HG02610 (cell line): ENCODE measurements at regions not wholly inside any gene's neighbourhood (a gene's known extent, or its start where the extent isn't known, plus 50 kb on each side); places are given as distances from the start of the nearest gene placed in this dataset.
"Not testable (repeated sequence)": the region's sequence is repeated elsewhere in the genome, so short reads cannot be mapped to it uniquely, and the experiment has no call there.

Source experiments
- ATAC-seq: cut with Tn5 transposase; IDR thresholded peaks from one replicate; pipeline ENCODE4 v1.9.1; 2021; ENCODE audit warnings: mild to moderate bottlenecking, moderate library complexity; ENCODE audit not compliant: unreplicated experiment

DNA sequence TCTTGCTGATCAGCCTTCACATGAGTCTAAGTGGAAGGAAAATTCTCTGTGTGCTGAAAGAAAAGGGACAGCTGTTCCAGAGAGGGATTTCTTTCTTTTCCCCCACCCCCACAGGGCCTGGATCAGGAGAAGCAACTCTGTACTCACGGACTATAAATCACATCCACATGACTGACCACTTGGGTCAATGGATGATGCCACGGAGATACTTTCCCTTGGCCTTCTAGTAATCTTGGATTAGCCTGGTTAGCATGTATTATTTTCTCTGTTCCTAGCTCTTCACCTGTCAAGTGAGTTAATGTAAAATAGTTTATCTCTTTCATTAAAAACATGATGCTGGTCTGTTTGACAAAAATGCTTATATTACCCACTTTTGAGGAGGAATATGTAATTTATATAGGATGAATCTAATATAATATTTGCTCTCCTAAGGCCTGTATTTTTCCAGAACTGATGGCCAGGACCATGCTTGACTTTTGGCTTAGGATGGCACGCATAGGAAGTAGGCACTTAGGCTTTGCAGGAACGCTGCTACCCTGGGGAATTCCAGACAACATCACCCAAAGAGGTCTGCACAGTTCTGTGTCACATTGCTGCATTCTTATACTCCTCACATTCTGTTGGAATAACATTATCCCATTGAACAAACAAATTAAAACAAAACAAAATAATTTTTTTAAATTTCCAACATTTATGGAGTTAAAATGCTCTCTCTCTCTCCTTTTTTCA, 892.1 kb downstream of the TLE1 start:
- no peak for ATAC-seq

DNA sequence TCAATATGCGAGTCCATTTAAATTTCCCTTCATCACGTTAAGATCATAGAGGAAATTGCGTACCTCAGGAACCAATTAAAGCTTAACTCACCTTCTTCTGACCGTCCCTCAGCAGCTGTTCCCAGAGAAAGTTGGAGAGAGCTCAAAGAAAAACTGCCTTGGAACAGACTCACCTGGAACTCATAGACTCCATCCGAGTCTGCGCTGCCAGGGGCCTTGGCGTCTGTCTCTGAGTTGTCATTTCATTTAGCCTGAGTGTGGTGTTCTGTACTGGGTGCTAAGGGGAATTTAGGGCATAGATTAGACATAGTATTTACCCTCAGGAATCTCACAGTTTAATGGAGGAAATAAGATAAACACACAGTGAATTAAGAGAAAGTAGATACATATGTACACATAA, 892.7 kb downstream of the TLE1 start:
- no peak for ATAC-seq

DNA sequence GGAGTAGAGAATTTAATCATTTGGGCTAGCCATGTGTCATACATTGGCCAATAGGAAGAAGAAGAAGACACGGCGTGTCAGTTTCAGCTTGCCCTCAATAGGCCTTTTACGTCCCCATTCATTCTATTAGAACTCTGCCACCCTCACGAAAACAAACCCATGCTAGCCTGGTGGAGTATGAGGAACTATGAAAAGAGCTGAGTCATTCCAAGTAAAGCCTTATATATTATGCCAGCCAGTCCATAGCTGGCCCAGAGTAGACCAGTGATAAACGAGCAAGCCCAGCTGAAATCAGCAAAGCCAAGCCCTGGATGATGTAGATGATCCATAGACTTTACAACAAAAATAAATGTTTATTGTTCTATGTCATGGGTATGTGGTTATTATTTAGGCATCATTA, 895.1 kb downstream of the TLE1 start:
- no peak for ATAC-seq

DNA sequence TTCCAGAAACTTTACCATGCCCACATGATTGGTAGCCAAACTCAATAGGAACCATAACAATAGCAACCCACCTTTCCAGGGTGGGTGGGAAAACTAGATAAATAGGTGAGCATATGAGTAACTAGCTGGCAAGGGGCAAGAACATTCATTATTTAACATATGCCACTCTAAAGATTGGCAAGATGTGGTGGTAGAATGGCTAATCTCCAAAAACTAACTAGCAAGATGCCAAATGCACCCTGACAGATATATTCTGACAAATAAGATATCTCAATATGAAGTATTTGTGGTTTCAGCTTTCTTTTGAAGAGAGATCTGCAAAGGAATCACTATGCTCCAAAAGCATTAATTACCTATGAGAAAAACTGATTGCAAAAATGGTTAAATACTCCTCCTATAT, 895.6 kb downstream of the TLE1 start:
- no peak for ATAC-seq

DNA sequence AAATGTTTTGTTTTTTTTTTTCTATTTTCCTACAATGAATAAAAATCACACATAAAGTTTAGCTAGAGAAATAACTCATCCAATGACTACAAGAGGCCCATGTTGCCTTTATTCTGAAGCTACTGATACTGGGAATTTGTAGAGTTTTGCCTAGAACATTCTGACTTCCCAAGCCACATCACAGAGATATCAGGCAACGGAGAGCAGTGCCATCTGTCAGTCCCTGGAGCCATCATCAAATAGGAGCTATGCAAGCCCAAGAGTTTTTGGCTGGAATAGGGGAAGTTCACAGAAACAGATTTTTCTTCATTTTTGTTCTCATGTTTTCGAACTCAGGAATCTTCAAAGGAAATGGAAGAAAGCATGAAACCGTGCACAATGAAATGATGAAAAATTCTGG, 896.6 kb downstream of the TLE1 start:
- ATAC-seq: no peak

DNA sequence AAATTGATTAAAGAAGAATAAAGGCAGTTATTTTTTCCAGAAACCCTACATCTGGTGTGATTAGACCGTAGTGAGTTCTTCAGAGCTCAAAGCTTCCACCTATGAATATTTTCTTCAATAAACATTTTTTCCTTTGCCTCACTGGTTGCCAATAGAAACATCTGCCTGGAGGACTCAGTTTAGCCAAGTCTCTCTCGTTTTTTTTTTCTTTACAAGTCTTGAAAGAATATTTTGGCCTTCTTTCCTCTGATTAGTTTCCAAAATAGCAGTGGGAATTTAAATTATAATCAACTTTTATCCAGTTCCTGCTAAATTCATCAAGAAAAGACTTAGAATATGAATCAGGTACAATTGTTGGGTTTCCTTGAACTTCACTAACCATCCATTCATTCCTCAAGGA, 897.5 kb downstream of the TLE1 start:
- no peak for ATAC-seq

DNA sequence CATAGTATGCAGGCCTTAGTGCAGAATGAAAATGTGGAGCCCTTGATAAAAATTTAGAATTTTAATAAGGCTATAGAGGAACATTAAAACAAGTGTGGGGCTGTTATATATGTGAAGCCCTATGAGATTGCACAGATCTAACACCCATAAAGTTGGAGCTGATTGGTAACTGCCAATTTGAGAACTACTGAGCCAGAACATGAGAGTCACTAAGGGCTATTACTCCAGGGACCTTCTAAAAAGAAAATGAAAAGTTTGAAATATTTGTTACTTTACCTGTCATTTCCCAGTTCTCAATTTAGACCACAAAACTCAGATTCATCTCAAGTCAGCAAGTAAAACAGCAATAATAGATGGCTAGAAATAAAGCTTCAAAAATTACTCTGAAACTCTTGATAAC, 898.6 kb downstream of the TLE1 start:
- no peak for ATAC-seq

DNA sequence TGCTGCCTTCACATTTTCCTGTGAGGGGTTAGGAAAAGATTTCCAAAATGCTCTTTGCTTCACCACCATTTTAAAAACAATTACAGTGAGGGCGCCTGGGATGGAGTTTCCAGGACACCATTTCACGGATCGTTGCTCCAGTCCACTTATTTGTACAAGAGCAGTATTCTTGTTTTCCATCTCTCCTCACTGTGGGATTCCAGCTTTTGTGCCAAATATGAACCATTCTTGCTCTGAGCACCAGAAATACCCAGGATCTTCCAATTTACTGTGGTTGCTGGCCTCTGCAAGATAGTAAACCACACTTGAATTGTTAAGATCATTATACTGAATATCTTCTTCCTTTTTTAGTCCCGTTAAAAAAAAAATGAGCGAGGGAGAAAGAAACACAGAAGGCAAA, 899.5 kb downstream of the TLE1 start:
- ATAC-seq: no peak

DNA sequence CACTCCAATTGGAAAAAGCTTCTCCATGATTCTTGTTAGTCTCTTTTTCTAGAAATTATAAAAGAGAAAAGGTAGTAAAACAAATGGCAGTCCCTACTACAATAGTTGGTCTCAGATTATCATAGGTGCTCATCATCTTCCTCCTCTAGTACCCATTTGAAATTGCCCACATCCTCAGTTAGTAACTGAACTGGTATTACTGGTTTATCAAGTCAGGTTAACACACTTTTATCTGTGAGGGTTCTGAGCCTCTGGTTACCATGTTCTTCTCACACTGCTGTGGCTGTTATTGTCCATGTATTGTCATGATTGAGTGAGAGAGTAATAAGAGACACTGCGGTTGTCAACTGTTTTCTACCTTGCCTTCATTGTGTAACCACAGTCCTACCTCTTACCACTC, 901.7 kb downstream of the TLE1 start:
- no peak for ATAC-seq

DNA sequence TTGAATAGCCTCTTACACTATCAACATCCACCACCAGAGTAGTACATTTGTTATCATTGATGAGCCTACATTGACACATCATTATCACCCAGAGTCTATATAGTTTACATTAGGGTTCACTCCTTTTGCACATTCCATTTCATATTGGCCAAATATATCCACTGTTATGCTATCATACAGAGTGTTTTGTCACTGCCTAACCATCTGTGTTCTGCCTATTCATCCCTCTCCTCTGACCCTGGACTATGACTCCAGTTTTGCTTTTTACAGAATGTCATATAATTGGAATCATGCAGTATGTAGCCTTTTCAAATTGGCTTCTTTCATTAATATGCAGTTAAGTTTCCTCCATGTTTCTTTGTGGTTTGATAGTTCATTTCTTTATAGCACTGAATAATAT, 904.7 kb downstream of the TLE1 start:
- no peak for ATAC-seq

DNA sequence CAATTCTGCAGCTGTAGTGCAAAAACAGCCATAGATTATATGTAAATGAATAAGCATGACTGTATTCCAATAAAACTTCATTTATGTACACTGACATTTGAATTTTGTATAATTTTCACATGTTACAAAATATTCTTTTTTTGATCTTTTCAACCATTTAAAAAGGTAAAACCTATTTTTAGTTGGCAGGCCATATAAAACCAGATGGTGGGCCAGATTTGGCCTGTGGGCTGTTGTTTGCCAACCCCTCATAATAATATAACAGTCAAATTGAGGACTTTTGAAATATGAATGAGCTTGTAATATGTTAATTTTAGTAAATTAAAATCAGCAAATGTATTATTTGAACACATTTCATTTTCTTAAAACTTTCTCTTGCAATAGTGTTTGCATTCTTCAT, 913.4 kb downstream of the TLE1 start:
- no peak for ATAC-seq

DNA sequence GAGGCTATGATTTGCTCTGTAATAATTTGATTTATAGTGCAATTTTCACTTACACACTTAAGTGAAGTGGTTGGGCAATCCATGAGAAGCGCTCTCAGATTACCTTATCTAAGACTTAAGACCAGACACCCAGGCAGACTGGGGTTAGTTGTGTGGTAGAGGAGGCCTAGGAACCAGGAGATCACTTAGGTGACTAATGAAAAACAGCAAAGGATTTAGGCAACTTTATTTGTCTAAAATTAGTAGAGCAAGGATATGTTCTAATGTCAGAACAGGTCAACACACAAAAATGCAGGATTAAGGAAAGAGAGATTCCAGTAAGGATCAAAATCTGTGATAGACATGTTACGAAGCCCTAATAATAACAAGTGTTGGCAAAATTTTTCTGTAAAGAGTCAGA, 913.8 kb downstream of the TLE1 start:
- no peak for ATAC-seq

DNA sequence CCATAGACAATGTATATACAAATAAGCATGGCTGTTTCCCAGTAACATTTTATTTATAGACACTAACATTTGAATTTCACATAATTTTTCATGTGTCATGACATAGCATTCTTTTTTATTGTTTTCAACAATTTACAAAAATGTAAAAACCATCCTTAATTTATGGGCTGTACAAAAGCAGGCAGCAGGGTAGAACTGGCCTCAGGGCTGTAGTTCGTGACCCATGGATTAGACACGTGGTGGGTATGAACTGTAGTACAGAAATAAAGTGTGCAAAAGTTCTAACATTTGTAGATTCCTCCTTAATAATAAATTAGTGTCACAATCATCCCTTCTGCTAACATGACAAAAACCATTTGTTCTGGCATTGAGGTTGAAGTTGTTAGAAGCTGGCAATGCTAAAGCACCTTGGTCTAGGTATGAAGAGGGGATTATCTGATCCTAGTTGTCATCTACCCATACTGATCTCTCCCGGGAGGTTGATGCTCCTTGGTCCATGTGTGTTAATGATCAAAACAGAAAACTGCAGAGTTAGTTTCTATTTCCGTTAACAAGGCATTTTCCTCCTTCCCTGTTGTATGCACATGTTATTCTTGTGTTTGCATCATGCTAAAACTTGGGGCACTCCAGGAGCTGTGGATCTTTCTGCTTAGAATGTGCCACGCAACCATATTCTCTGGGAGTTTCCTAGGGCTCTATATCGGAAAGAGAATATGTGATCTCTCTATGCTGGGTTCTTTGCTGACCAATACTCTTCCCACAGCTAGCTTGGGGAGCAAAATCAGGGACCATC, 917.6 kb downstream of the TLE1 start:
- ATAC-seq: no peak

DNA sequence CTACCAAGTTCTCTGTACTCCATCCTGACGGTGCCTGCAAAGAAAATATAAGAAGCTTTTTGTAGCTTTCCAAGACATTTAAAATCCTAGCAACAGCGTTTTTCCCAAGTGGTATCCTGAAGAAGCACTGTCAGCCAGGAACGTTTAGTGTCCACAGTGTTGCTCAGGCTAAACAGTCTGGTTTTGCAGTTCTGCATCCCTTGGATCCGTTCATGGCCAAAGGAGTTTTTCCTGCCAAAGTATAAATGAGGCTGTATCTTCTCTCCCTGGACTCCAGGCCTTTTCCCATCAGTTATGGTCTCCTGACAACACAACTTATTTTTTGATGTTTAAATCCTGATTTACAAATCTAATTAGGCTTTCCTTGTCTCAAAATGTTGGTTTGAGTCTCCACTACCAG, 925.8 kb downstream of the TLE1 start:
- ATAC-seq: no peak

DNA sequence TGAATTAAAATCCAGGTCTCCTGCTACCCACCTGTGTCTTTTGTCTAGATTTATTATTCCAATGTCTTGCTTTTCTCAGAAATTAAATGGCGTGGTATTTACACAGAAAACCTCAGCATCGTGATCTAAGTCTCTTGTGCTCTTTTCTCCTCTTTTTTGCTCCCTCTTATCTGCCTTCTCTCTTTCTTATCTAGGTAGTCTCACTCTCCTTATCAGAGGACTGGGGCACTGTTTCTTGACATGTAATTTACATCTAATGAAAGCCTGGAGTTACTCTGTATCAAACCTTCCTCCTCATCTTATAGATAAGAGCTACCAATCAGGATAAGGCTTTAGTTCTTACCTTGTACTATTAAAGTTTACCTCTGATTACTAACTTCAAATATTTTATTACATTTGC, 933.8 kb downstream of the TLE1 start:
- no peak for ATAC-seq

DNA sequence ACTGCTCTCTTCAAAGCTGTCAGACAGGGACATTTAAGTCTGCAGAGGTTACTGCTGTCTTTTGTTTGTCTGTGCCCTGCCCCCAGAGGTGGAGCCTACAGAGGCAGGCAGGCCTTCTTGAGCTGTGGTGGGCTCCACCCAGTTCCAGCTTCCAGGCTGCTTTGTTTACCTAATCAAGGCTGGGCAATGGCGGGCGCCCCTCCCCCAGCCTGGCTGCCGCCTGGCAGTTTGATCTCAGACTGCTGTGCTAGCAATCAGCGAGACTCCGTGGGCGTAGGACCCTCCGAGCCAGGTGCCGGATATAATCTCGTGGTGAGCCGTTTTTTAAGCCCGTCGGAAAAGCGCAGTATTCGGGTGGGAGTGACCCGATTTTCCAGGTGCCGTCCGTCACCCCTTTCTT, 942.3 kb downstream of the TLE1 start:
- ATAC-seq: not testable (repeated sequence)

DNA sequence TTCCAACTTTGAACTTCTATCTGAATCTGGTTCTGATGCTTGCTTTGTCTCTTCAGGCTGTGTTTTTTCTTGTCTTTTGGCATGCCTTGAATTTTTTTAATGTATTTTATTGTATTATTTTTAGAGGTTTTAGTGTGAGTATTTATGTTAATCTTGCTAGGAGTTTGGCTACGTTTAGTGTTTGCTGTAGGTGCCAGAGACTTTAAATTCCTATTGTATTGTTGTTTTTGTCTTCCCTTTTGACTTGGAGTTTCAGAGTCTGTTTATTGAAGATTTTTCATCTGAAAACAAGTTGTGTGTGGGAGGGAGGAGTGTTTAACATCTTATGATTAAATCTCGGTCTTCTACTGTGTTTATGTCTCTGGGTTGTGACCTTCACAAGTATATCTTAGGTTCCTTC, 956.8 kb downstream of the TLE1 start:
- ATAC-seq: no peak

DNA sequence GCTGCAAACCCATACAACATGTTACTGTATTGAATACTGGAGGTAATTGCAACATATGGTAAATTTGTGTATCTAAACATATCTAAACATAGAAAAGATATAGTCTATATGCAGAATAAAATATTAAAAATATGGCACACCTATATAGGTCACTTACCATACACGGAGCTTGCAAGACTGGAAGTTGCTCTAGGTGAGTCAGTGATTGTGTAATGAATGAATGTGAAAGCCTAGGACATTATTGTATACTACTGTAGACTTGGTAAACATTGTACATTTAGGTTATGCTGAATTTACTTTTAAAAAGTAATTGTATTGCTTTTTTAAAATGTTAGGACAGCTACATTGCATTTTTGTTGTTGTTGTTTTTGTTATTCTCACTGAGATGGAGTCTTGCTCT, 968.8 kb downstream of the TLE1 start:
- ATAC-seq: no peak

DNA sequence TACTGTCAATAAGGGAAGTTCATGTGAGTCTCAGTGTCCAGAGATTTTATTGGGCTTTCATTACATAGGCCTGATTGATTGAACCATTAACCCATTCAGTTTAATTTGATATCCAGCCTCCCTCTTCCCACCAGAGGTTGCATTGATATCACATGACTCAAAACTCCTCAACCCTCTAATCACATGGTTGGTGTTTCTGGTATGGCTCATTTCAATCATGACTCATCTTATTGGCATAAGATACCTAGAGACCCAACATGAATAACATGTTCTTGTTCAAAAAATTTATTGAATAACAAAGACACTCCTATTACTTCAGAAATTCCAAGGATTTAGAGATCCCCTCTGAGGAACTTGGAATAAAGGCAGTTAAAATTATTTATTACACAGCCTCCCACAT, 982.2 kb downstream of the TLE1 start:
- no peak for ATAC-seq

DNA sequence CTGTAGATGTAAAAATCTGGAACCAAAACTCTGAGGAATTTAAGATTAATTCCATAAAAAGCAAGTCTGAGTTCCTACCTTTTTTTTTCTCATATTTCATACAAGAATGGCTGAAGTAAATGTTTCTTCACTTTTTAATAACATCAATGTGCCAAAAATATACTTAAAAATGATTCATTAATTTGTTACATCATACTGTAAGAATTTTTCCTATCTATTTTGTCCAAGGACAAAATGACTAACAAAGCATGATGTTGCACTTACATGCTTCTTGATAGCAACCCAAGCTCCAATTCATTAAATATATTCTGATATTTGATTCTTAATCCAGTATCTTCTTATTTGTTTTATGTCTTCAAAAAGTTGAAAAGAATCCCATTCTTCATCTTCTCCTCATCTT, 988.3 kb downstream of the TLE1 start:
- ATAC-seq: no peak

DNA sequence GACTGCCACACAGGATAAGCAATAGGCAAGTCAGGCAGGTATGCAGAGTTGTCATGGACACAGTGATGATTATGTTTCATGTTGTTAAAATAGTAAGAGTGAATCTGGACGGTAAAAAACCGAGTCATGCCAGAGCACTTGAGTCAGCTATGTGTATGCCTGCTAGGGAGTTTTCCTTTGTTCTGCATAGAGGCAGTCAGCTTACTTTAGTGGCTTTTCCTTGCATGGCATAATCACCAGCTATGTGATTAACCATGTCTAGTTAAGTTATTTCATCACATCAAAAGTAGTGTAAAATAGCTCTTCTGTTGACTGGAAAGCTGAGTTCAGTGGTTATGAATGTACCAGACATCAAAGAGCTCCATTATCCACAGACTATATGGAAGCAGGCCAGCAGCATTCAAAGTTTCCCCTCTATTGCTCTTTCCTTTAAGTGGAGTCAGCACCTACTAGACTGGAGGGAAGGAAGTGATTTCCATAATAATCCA, 989.8 kb downstream of the TLE1 start:
- no peak for ATAC-seq

DNA sequence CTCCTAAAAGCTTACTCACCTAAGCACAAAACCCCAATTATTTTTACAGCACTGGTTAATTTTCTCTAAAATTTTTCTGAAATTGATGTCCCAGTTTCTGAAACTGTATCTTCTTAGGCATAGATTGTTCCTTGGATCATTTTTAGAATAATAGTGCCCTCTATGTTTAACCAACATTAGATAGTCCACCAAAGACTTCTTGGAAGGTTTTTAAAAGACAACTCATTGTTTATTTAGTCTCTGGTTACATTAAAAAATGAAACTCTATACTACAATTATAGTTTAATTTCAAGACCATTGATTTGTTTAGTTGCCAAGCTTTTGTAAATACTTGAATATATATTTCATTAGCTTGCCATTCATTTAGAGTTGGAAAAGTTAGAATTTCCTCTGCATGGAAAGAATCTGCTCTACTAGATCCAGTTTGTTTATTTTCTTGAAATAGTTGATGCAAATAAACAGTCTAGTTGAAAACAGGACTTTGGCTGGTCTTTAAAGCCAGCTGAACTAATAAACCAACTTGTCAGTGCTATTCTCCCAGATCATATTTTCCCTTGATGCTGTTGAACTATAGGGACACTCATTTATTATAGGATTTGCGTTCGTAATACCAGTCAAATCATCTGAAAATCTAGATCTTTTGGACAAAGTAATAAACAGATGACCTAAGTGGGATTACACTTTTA, 990.5 kb downstream of the TLE1 start:
- no peak for ATAC-seq
